GM12878 (cell line): ENCODE measurements at regions not wholly inside any gene's neighbourhood (a gene's known extent, or its start where the extent isn't known, plus 50 kb on each side); places are given as distances from the start of the nearest gene placed in this dataset.

Experiments used
- ATAC-seq: fragments of 200-7000 bp; cut with Tn5 transposase; 3 replicates; pipeline ENCODE4 v1.9.1; 2020; ENCODE audit warnings: mild to moderate bottlenecking, moderate library complexity
- BruUV-seq: library from RNA; stranded (reverse); fragments of 400-500 nt; replicated peaks from 2 replicates; lab custom pipeline; 2021; lab: Mats Ljungman, UMichigan
- CTCF ChIA-PET: fragments of 300-600 bp; sonication (Branson Sonifier 250); formaldehyde crosslinking; extraction: SDS; loops from one replicate; lab custom pipeline; 2021; ENCODE audit warnings: inconsistent platforms; lab: Yijun Ruan, JAX
- POLR2A ChIA-PET: fragments of 350-600 bp; formaldehyde crosslinking; extraction: SDS; loops from one replicate; lab custom pipeline; 2021; ENCODE audit warnings: inconsistent platforms; lab: Charles Lee
- RAD21 ChIA-PET: fragments of 300-600 bp; sonication (Branson Sonifier 250); formaldehyde crosslinking; loops from one replicate; lab custom pipeline; 2023; ENCODE audit warnings: antibody characterized with exemption; ENCODE audit not compliant: unreplicated experiment; lab: Charles Lee
- SMC1A ChIA-PET: fragments of 300-600 bp; sonication (Branson Sonifier 250); formaldehyde crosslinking; loops from one replicate; lab custom pipeline; 2023; ENCODE audit not compliant: unreplicated experiment, uncharacterized antibody; lab: Charles Lee
- DNase-seq: peaks from one replicate; pipeline ENCODE4 v3.0.0-alpha.2; 2011; ENCODE audit warnings: low read depth, low spot score
- FAIRE-seq: peaks from 3 replicates; lab custom pipeline; 2011; peaks lifted over from hg19 to GRCh38; lab: Jason Lieb, UNC
- H2AFZ ChIP-seq: 2 replicates; pipeline ENCODE4 v1.6.0; 2011; ENCODE audit warnings: low read depth, low read length, control low read depth; ENCODE audit not compliant: control insufficient read depth
- H3K27ac ChIP-seq: 2 replicates; pipeline ENCODE4 v1.5.1; 2011; ENCODE audit warnings: control low read depth; ENCODE audit not compliant: control insufficient read depth, insufficient read depth
- H3K27me3 ChIP-seq, 2 experiments: replicated peaks in 1 of 2; 2 replicates each; pipeline versions ENCODE4 v1.6.0 to v1.6.1; 2011; ENCODE audit warnings: low read length in 1 of 2; ENCODE audit not compliant: control insufficient read depth in 2 of 2, insufficient read depth in 2 of 2
- H3K36me3 ChIP-seq, 2 experiments: 2 replicates each; pipeline ENCODE4 v1.5.1; 2011; ENCODE audit warnings: low read length in 1 of 2; ENCODE audit not compliant: control insufficient read depth in 2 of 2, insufficient read depth in 2 of 2
- H3K4me1 ChIP-seq: 2 replicates; pipeline ENCODE4 v1.6.1; 2011; ENCODE audit warnings: mild to moderate bottlenecking, low read length, moderate library complexity, mixed read lengths; ENCODE audit not compliant: control insufficient read depth, insufficient read depth
- H3K4me2 ChIP-seq: 2 replicates; pipeline ENCODE4 v1.6.0; 2011; ENCODE audit warnings: control low read depth; ENCODE audit not compliant: control insufficient read depth, insufficient read depth
- H3K4me3 ChIP-seq: fragments of 200-600 bp; sonication (generic); 2 replicates; pipeline ENCODE4 v1.5.1; 2016
- H3K79me2 ChIP-seq: 2 replicates; pipeline ENCODE4 v1.6.0; 2011; ENCODE audit warnings: low read length; ENCODE audit not compliant: control insufficient read depth, insufficient read depth
- H3K9ac ChIP-seq: 2 replicates; pipeline ENCODE4 v1.8.0; 2011; ENCODE audit warnings: low read length, control low read depth, mixed read lengths; ENCODE audit not compliant: control insufficient read depth, insufficient read depth
- H3K9me3 ChIP-seq: replicated peaks from 3 replicates; pipeline ENCODE4 v1.5.1; 2011; ENCODE audit warnings: mild to moderate bottlenecking, low read length; ENCODE audit not compliant: control insufficient read depth, insufficient read depth
- H4K20me1 ChIP-seq: 2 replicates; pipeline ENCODE4 v1.6.0; 2011; ENCODE audit not compliant: control insufficient read depth, insufficient read depth
- ATF7 ChIP-seq: fragments of 450-650 bp; IDR thresholded peaks from 2 replicates; pipeline ENCODE4 v1.6.1; 2016; ENCODE audit warnings: low read depth, mild to moderate bottlenecking
- JUNB ChIP-seq: IDR thresholded peaks from 2 replicates; pipeline ENCODE4 v1.6.1; 2016; ENCODE audit warnings: antibody characterized with exemption, mild to moderate bottlenecking
- MAX ChIP-seq: IDR thresholded peaks from 2 replicates; pipeline ENCODE4 v1.6.1; 2012; ENCODE audit warnings: low read depth, low read length, improper control_type of control experiment
- RUNX3 ChIP-seq: IDR thresholded peaks from 2 replicates; pipeline ENCODE4 v1.6.1; 2012; ENCODE audit warnings: low read length, inconsistent platforms
- SMAD5 ChIP-seq: IDR thresholded peaks from 2 replicates; pipeline ENCODE4 v1.6.1; 2016; ENCODE audit warnings: antibody characterized with exemption, low read depth
- SMARCA5 ChIP-seq: fragments of 450-650 bp; IDR thresholded peaks from 2 replicates; pipeline ENCODE4 v1.6.1; 2017; ENCODE audit warnings: mild to moderate bottlenecking
- TARDBP ChIP-seq: IDR thresholded peaks from 2 replicates; pipeline ENCODE4 v1.6.1; 2016; ENCODE audit warnings: borderline replicate concordance
- WGBS: methylation state at CpG from one replicate; pipeline ENCODE4 v1.1.6; 2016; ENCODE audit warnings: low lambda C conversion rate; ENCODE audit not compliant: insufficient replicate concordance, insufficient coverage; ENCODE audit errors: missing lambda C conversion rate; 5-methylcytosine and 5-hydroxymethylcytosine counted together
- in situ Hi-C: fragments of 300-500 bp; cut with MboI; formaldehyde crosslinking; loops from 9 replicates; pipeline ENCODE4 v1.14.3; 2018; ENCODE audit warnings: mixed read lengths
- intact Hi-C: fragments of 100-400 bp; cut with micrococcal nuclease; formaldehyde crosslinking; loops from one replicate; pipeline ENCODE4 v1.14.2; 2022; ENCODE audit not compliant: unreplicated experiment
- TF ChIP-seq, protein P1 (sequence below): fragments of 150-350 bp; IDR thresholded peaks from 2 replicates; pipeline ENCODE4 v1.6.1; 2016; ENCODE audit warnings: low read depth, low read length

GRCh38 chr14:97995038-97995437 is 1197.9 kb downstream of the VRK1 start (continued):
- TF ChIP-seq, protein P1, sequence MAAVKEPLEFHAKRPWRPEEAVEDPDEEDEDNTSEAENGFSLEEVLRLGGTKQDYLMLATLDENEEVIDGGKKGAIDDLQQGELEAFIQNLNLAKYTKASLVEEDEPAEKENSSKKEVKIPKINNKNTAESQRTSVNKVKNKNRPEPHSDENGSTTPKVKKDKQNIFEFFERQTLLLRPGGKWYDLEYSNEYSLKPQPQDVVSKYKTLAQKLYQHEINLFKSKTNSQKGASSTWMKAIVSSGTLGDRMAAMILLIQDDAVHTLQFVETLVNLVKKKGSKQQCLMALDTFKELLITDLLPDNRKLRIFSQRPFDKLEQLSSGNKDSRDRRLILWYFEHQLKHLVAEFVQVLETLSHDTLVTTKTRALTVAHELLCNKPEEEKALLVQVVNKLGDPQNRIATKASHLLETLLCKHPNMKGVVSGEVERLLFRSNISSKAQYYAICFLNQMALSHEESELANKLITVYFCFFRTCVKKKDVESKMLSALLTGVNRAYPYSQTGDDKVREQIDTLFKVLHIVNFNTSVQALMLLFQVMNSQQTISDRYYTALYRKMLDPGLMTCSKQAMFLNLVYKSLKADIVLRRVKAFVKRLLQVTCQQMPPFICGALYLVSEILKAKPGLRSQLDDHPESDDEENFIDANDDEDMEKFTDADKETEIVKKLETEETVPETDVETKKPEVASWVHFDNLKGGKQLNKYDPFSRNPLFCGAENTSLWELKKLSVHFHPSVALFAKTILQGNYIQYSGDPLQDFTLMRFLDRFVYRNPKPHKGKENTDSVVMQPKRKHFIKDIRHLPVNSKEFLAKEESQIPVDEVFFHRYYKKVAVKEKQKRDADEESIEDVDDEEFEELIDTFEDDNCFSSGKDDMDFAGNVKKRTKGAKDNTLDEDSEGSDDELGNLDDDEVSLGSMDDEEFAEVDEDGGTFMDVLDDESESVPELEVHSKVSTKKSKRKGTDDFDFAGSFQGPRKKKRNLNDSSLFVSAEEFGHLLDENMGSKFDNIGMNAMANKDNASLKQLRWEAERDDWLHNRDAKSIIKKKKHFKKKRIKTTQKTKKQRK, result no peak
- no peak for TF ChIP-seq TARDBP
- no peak for TF ChIP-seq ATF7
- no peak for TF ChIP-seq RUNX3
- no peak for TF ChIP-seq SMARCA5
- no peak for TF ChIP-seq JUNB
- no peak for TF ChIP-seq MAX

GRCh38 chr14:97995531-97995930 is 1198.3 kb downstream of the VRK1 start:
- ChIA-PET POLR2A (no interaction called here), SMC1A (interaction anchor here (1.3 kb wide), 1 partner anchor 27 kb away, joined by 5 read pairs; no protein-coding TSS in a partner anchor), RAD21 (no interaction called here), CTCF (no interaction called here)
- Histone ChIP-seq H4K20me1 (no peaks in the 10 kb centered on the region), H3K9ac (no peak overlapping the region), H3K79me2 (no peaks in the 10 kb centered on the region), H3K36me3 (no peaks in the 10 kb centered on the region), H3K9me3 (no peaks in the 10 kb centered on the region; the same call in 2 of the 3 replicates), H3K27ac (no peak overlapping the region), H3K4me3 (no peak overlapping the region), H3K27me3 (no peaks in the 10 kb centered on the region), H2AFZ (no peak overlapping the region), H3K4me1 (no peaks in the 10 kb centered on the region), H3K4me2 (no peak overlapping the region)
- ATAC-seq (no peak), DNase-seq (no peak), FAIRE-seq (no peak)
- in situ Hi-C loops, result no loop called here
- intact Hi-C loops, result no loop called here
- WGBS, result 17% methylated on average over 2 of the region's 2 CpGs
- TF ChIP-seq SMAD5, result no peak
- BruUV-seq, result no TSS peak
